Muscle layer of duodenum (tissue), 2 donors: ENCODE measurements at regions not wholly inside any gene's neighbourhood (a gene's known extent, or its start where the extent isn't known, plus 50 kb on each side); places are given as distances from the start of the nearest gene placed in this dataset.
"Not testable (repeated sequence)": the region's sequence is repeated elsewhere in the genome, so short reads cannot be mapped to it uniquely, and the experiment has no call there.

Experiments used
- H3K27ac ChIP-seq: one replicate; pipeline ENCODE4 v1.7.0; 2013; ENCODE audit warnings: mild to moderate bottlenecking, low read length
- H3K27me3 ChIP-seq: one replicate; pipeline ENCODE4 v1.7.0; 2013; ENCODE audit warnings: low read depth, mild to moderate bottlenecking, control low read depth, low read length
- H3K36me3 ChIP-seq, 2 donors: one replicate each; pipeline ENCODE4 v1.7.0; 2013; ENCODE audit warnings: low read length in 2 of 2, control low read depth in 1 of 2, mild to moderate bottlenecking in 1 of 2; ENCODE audit not compliant: insufficient read depth in 2 of 2, control insufficient read depth in 1 of 2
- H3K4me1 ChIP-seq, 2 donors: one replicate each; pipeline ENCODE4 v1.7.0; 2013; ENCODE audit warnings: low read length in 2 of 2, mild to moderate bottlenecking in 2 of 2, control low read depth in 1 of 2, moderate library complexity in 1 of 2; ENCODE audit not compliant: insufficient read depth in 2 of 2, control insufficient read depth in 1 of 2
- H3K4me3 ChIP-seq, 2 donors: one replicate each; pipeline ENCODE4 v1.7.0; 2013; ENCODE audit warnings: low read length in 2 of 2, low read depth in 1 of 2, mild to moderate bottlenecking in 1 of 2
- H3K9me3 ChIP-seq, 2 donors: one replicate each; pipeline ENCODE4 v1.7.0; 2013; ENCODE audit warnings: low read length in 2 of 2, control low read depth in 1 of 2, mild to moderate bottlenecking in 1 of 2; ENCODE audit not compliant: control insufficient read depth in 1 of 2
- donor health status: healthy.

GRCh38 chr19:56981440-56981839, 138.3 kb upstream of the USP29 start:
- not testable (repeated sequence) for H3K4me1 ChIP-seq, H3K27me3 ChIP-seq, H3K27ac ChIP-seq, H3K4me3 ChIP-seq, H3K36me3 ChIP-seq
- H3K9me3 ChIP-seq = peaks cover 4 to 17% of the 10 kb centered on the region in 2 donors

DNA sequence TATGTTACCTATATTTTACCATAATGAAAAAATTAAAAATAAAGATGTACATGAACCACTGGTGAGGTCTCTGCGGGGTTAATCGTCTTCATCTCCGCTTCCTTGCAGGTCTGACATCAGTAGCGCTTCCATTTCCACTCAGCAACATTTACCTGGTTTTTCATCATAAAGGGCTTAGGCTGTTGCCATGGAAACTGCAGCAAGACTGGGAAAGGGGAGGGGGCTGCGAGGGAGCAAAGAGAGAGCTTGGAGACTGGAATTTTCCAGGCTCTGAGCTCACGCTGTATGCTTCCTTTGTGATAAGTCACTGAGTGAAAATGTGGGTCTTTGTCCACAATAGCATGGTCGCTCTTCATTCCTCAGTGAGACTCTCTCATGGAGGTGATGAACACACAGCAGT, 136.6 kb upstream of the USP29 start:
- Histone ChIP-seq H3K9me3 (peaks cover 4 to 17% of the 10 kb centered on the region in 2 donors), H3K4me1 (no peaks in the 10 kb centered on the region), H3K4me3 (no peak overlapping the region), H3K27me3 (no peaks in the 10 kb centered on the region), H3K27ac (no peak overlapping the region), H3K36me3 (no peaks in the 10 kb centered on the region)

DNA sequence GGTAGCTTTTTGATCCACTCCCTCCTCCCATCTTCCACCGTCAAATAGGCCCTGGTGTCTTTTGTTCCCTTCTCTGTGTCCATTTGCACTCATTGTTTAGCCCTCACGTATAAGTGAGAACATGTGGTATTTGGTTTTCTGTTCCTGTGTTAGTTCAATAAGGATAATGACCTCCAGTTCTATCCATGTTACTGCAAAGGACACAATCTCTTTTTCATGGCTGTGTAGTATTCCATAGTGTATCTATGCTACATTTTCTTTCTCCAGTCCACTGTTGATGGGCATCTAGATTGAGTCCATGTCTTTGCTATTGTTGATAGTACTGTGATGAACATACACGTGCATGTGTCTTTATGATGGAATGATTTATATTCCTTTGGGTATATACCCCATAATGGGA, 136.0 kb upstream of the USP29 start:
- H3K4me3 ChIP-seq = no peak overlapping the region
- no peaks in the 10 kb centered on the region for H3K4me1 ChIP-seq

GRCh38 chr19:56986386-56986785, 133.4 kb upstream of the USP29 start:
- Histone ChIP-seq H3K27me3 (no peaks in the 10 kb centered on the region), H3K9me3 (peaks cover 4 to 13% of the 10 kb centered on the region in 2 donors), H3K4me3 (no peak overlapping the region), H3K36me3 (no peaks in the 10 kb centered on the region), H3K27ac (no peak overlapping the region), H3K4me1 (no peaks in the 10 kb centered on the region)

More for the DNA sequence above, 136.0 kb upstream of the USP29 start:
- no peaks in the 10 kb centered on the region for H3K27me3 ChIP-seq
- no peak overlapping the region for H3K27ac ChIP-seq
- peaks cover 4 to 17% of the 10 kb centered on the region in 2 donors for H3K9me3 ChIP-seq
- no peaks in the 10 kb centered on the region for H3K36me3 ChIP-seq

DNA sequence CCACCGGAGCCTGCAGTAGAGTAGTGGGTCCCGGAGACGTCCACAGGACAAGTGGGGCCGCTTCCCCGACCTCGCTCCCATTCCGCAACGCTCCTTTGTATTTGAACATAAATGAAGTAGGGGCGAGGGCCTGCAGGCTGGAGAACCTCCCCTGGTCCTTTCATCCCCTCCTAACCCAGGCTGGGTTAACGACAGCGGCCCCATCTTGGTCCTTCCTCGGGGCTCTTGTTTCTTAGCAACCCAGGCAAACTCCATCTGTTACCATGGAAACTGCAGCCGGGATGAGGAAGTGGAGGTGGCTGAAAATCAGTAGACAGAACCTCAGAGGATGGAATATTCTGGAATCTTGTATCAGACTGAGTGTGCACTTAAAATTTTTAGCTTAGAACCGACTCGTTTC, 132.6 kb upstream of the USP29 start:
- Histone ChIP-seq H3K4me1 (no peaks in the 10 kb centered on the region), H3K9me3 (peaks cover 4 to 13% of the 10 kb centered on the region in 2 donors), H3K36me3 (no peaks in the 10 kb centered on the region), H3K27ac (no peak overlapping the region), H3K27me3 (no peaks in the 10 kb centered on the region), H3K4me3 (no peak overlapping the region)

GRCh38 chr19:56988299-56988698, 131.5 kb upstream of the USP29 start:
- no peak overlapping the region for H3K27ac ChIP-seq

GRCh38 chr19:56991912-56992311, 127.9 kb upstream of the USP29 start:
- no peak overlapping the region for H3K27ac ChIP-seq
- no peaks in the 10 kb centered on the region for H3K27me3 ChIP-seq
- no peaks in the 10 kb centered on the region for H3K4me1 ChIP-seq
- H3K9me3 ChIP-seq = no peaks in the 10 kb centered on the region
- H3K4me3 ChIP-seq = no peak overlapping the region
- H3K36me3 ChIP-seq = no peaks in the 10 kb centered on the region

More at GRCh38 chr19:56988299-56988698, 131.5 kb upstream of the USP29 start:
- Histone ChIP-seq H3K4me1 (no peaks in the 10 kb centered on the region), H3K36me3 (no peaks in the 10 kb centered on the region), H3K4me3 (no peak overlapping the region), H3K9me3 (peaks cover 4 to 13% of the 10 kb centered on the region in 2 donors), H3K27me3 (no peaks in the 10 kb centered on the region)

DNA sequence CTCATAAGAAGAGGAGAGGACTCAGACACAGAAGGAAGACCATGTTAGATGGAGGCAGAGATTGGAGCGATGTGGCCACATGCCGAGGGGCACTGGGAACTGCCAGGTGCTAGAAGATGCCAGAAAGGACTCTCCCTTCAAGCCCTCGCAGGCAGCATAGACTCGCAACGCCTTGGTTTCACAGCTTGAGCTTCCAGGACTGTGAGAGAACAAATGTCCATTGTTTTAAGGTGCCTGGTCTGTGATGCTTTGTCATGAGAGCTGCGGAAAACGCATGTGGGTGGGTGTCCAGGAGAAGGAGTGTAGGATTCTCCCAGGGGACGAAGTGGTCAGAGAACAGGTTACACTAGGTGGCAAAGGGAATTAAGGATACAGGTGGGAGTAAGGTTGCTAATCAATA, 125.9 kb upstream of the USP29 start:
- Histone ChIP-seq H3K36me3 (no peaks in the 10 kb centered on the region), H3K27me3 (no peaks in the 10 kb centered on the region), H3K9me3 (no peaks in the 10 kb centered on the region), H3K27ac (no peak overlapping the region), H3K4me3 (no peak overlapping the region), H3K4me1 (no peaks in the 10 kb centered on the region)

- H3K27me3 ChIP-seq = no peaks in the 10 kb centered on the region
- no peaks in the 10 kb centered on the region for H3K4me1 ChIP-seq
- no peak overlapping the region for H3K27ac ChIP-seq
- H3K9me3 ChIP-seq = no peaks in the 10 kb centered on the region
- no peaks in the 10 kb centered on the region for H3K36me3 ChIP-seq
- no peak overlapping the region for H3K4me3 ChIP-seq
Observed at GRCh38 chr19:56994251-56995017, 125.4 kb upstream of the USP29 start.

GRCh38 chr19:56995303-56995702, 124.5 kb upstream of the USP29 start:
- no peaks in the 10 kb centered on the region for H3K9me3 ChIP-seq
- H3K4me1 ChIP-seq = no peaks in the 10 kb centered on the region
- no peaks in the 10 kb centered on the region for H3K36me3 ChIP-seq
- H3K4me3 ChIP-seq = no peak overlapping the region
- no peak overlapping the region for H3K27ac ChIP-seq
- H3K27me3 ChIP-seq = no peaks in the 10 kb centered on the region

DNA sequence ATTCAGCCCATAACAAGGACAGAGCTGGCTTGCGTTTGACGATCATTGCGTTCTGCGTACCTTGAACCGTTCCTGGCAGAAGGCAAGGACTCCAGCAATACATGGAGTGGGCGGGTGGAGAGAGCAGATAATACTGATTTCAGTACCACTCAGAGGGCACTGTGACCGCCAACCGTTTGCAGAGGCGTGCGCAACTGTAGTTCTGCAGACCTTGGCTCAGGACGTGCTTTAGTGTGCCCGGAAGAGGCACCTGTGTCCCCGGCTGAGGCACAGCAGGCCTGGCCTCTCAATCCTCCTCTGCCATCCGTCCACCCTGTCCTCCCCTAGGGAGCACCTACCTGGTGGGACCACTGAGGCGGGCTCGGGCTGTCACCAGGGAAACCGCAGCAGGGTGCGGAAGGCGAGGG, 117.6 kb upstream of the USP29 start:
- Histone ChIP-seq H3K27me3 (no peaks in the 10 kb centered on the region), H3K9me3 (no peaks in the 10 kb centered on the region), H3K4me1 (no peaks in the 10 kb centered on the region), H3K4me3 (no peak overlapping the region), H3K27ac (no peak overlapping the region), H3K36me3 (no peaks in the 10 kb centered on the region)

- no peaks in the 10 kb centered on the region for H3K4me1 ChIP-seq
- no peaks in the 10 kb centered on the region for H3K9me3 ChIP-seq
- H3K27ac ChIP-seq = no peak overlapping the region
- H3K36me3 ChIP-seq = no peaks in the 10 kb centered on the region
- H3K27me3 ChIP-seq = no peaks in the 10 kb centered on the region
- H3K4me3 ChIP-seq = no peak overlapping the region
Observed at GRCh38 chr19:57002710-57003109, 117.1 kb upstream of the USP29 start.
